GM23338 (cell line): ENCODE measurements at regions not wholly inside any gene's neighbourhood (a gene's known extent, or its start where the extent isn't known, plus 50 kb on each side); places are given as distances from the start of the nearest gene placed in this dataset.

Experiments used
- CREB1 ChIP-seq: fragments of 250-450 bp; sonication (Bioruptor Pico); IDR thresholded peaks from 2 replicates; pipeline ENCODE4 v1.5.0; 2020; ENCODE audit warnings: low read depth, mild to moderate bottlenecking, moderate library complexity
- CTCF ChIP-seq, 2 experiments: fragments of 200-600 bp in 1 of 2; sonication (generic) in 1 of 2; conservative IDR thresholded peaks; 2 replicates each; pipeline versions ENCODE4 v1.5.1 to v1.6.1; 2016 to 2017; ENCODE audit warnings: antibody characterized with exemption in 2 of 2, low read depth in 2 of 2, mild to moderate bottlenecking in 2 of 2, moderate library complexity in 1 of 2
- EZH2 ChIP-seq: fragments of 200-600 bp; sonication (generic); IDR thresholded peaks from one replicate; pipeline ENCODE4 v1.8.0; 2017; ENCODE audit warnings: antibody characterized with exemption, mild to moderate bottlenecking, low read depth; ENCODE audit not compliant: unreplicated experiment
- POLR2AphosphoS5 ChIP-seq: IDR thresholded peaks from 2 replicates; pipeline ENCODE4 v1.6.1; 2016; ENCODE audit warnings: antibody characterized with exemption, low read depth
- REST ChIP-seq: IDR thresholded peaks from one replicate; pipeline ENCODE4 v1.6.1; 2018; ENCODE audit warnings: antibody characterized with exemption; ENCODE audit not compliant: unreplicated experiment

- TF ChIP-seq CTCF (conservative IDR thresholded peaks at IDR 0.05; ENCODE audit: low read depth in 2 of 2) (no peak), POLR2AphosphoS5 (no peak), REST (no peak), EZH2 (no peak), CREB1 (CRISPR knock-in tag) (no peak)
Observed at GRCh38 chr13:107846642-107847041, 368.7 kb downstream of the LIG4 start.
